ENCODE measurements at regions not wholly inside any gene's neighbourhood (a gene's known extent, or its start where the extent isn't known, plus 50 kb on each side); places are given as distances from the start of the nearest gene placed in this dataset.

DNA sequence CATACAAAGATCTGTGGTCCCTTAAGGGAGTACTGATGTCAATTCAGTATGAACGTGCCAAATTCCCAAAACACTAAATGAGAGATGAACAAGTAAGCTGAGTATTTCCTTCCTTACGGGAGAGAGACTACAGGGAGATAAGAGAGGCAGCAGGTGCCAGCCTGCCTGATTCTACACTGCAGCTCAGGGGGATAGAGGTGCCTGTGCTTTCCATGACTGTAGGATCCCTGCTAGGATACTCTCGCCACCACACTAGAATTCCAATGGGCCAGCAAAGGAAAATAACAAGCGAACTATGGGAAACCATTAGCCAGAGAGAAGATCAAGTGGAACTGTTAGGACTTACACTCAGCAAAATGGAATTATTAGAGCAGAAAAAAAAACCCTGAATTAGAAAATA is 198.5 kb upstream of the BTBD3 start:
- Histone ChIP-seq H3K27ac (ENCODE audit: low read depth, low read length) (no peak overlapping the region), H3K27me3 (ENCODE audit: control insufficient read depth in 3 of 3, insufficient read depth in 3 of 3, low read length in 3 of 3) (no peaks in the 10 kb centered on the region), H3K4me3 (ENCODE audit: low read length in 3 of 3) (no peak overlapping the region), H3K9me3 (ENCODE audit: control insufficient read depth in 3 of 3, low read length in 3 of 3) (no peaks in the 10 kb centered on the region), H3K4me1 (ENCODE audit: control insufficient read depth in 3 of 3, insufficient read depth in 3 of 3, low read length in 3 of 3) (no peaks in the 10 kb centered on the region), H3K36me3 (ENCODE audit: control insufficient read depth in 3 of 3, insufficient read depth in 3 of 3, low read length in 3 of 3) (no peaks in the 10 kb centered on the region), H3K9ac (ENCODE audit: low read depth in 1 of 3, low read length in 3 of 3) (no peak overlapping the region)

DNA sequence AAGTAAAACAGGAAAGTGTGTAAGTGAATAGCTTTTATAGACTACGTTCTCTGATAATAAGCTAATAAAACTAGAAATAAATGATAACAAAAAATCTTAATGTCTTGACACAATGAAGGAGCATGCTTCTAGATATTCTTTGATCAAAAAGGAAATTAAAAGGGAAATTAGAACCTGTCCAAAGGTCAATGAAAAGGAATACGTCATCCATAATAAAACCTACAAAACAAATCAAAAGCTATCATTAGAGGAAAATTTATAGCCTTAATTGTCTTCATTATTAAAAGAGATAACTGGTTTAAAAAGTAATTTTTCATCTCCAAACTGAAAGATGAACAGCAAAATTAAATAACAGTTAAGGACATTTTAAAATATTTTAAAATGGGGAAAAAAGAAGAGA is 196.3 kb upstream of the BTBD3 start:
- Histone ChIP-seq H3K27ac (ENCODE audit: low read depth, low read length) (no peak overlapping the region), H3K4me3 (ENCODE audit: low read length in 3 of 3) (no peak overlapping the region), H3K4me1 (ENCODE audit: control insufficient read depth in 3 of 3, insufficient read depth in 3 of 3, low read length in 3 of 3) (no peaks in the 10 kb centered on the region), H3K9ac (ENCODE audit: low read depth in 1 of 3, low read length in 3 of 3) (no peak overlapping the region), H3K36me3 (ENCODE audit: control insufficient read depth in 3 of 3, insufficient read depth in 3 of 3, low read length in 3 of 3) (no peaks in the 10 kb centered on the region), H3K27me3 (ENCODE audit: control insufficient read depth in 3 of 3, insufficient read depth in 3 of 3, low read length in 3 of 3) (no peaks in the 10 kb centered on the region), H3K9me3 (ENCODE audit: control insufficient read depth in 3 of 3, low read length in 3 of 3) (no peaks in the 10 kb centered on the region)

DNA sequence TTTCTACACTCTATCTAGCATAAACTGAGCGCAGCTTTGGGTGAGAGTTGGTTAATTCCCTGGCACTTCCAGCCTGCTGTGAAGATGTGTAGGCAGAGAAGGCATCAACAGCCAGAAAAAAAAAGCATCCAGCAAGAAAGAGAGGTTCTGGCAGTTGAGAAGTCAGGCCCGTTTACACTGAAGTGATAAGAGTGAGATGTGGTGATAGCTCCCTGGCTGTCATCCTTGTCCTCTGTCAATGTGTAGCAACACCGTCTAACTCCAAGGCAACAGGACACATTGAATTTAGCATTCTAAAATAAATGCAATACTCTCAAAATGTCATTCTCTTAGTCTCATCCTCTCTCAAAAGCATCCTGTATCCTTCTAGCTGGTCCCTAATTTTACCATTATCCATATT is 193.6 kb upstream of the BTBD3 start:
- Histone ChIP-seq H3K27ac (ENCODE audit: low read depth, low read length) (no peak overlapping the region), H3K4me1 (ENCODE audit: control insufficient read depth in 3 of 3, insufficient read depth in 3 of 3, low read length in 3 of 3) (no peaks in the 10 kb centered on the region), H3K9me3 (ENCODE audit: control insufficient read depth in 3 of 3, low read length in 3 of 3) (no peaks in the 10 kb centered on the region), H3K27me3 (ENCODE audit: control insufficient read depth in 3 of 3, insufficient read depth in 3 of 3, low read length in 3 of 3) (no peaks in the 10 kb centered on the region), H3K36me3 (ENCODE audit: control insufficient read depth in 3 of 3, insufficient read depth in 3 of 3, low read length in 3 of 3) (no peaks in the 10 kb centered on the region), H3K9ac (ENCODE audit: low read depth in 1 of 3, low read length in 3 of 3) (no peak overlapping the region), H3K4me3 (ENCODE audit: low read length in 3 of 3) (no peak overlapping the region)

DNA sequence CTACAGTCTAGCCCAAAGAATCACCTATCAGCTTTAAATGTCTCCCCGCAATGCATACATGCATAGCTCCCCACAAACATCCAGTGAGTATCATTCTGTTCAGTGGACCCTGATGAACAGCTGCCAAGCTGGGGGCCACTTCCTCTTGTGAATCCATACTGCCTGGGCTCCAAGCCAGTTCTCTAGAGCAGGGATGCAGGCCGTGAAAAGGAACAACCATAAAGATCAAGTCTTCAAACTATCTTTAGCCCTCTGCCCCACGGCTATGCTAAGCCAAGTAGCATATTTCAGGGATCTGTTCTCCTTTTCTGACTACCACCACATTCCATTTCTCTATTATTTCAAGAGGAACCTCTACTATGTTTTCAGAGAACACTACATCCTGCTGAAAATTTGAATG is 191.7 kb upstream of the BTBD3 start:
- Histone ChIP-seq H3K9ac (ENCODE audit: low read depth in 1 of 3, low read length in 3 of 3) (no peak overlapping the region), H3K27me3 (ENCODE audit: control insufficient read depth in 3 of 3, insufficient read depth in 3 of 3, low read length in 3 of 3) (no peaks in the 10 kb centered on the region), H3K9me3 (ENCODE audit: control insufficient read depth in 3 of 3, low read length in 3 of 3) (no peaks in the 10 kb centered on the region), H3K36me3 (ENCODE audit: control insufficient read depth in 3 of 3, insufficient read depth in 3 of 3, low read length in 3 of 3) (no peaks in the 10 kb centered on the region), H3K27ac (ENCODE audit: low read depth, low read length) (no peak overlapping the region), H3K4me3 (ENCODE audit: low read length in 3 of 3) (no peak overlapping the region), H3K4me1 (ENCODE audit: control insufficient read depth in 3 of 3, insufficient read depth in 3 of 3, low read length in 3 of 3) (no peaks in the 10 kb centered on the region)

DNA sequence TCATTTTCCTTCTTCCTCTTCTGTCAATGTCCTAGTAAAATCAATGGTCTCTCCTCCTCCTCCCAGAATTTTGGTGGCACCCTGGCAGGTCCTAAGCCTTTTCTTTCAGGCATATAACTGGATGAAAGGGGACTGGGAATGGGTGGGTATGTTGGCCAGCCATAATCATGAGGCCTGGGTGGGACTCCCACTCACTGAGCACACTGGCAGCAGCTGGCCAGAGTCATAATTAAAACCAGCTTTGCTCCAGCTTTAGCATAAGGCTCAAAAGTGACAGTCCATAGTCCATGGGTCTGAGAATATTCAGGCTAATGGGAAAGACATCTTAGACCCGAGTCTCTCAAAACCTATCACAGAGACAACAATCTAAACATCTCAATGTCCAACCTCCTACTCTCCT is 190.0 kb upstream of the BTBD3 start:
- no peaks in the 10 kb centered on the region for H3K4me1 ChIP-seq (ENCODE audit: control insufficient read depth in 3 of 3, insufficient read depth in 3 of 3, low read length in 3 of 3)
- no peak overlapping the region for H3K9ac ChIP-seq (ENCODE audit: low read depth in 1 of 3, low read length in 3 of 3)
- no peak overlapping the region for H3K4me3 ChIP-seq (ENCODE audit: low read length in 3 of 3)
- H3K36me3 ChIP-seq (ENCODE audit: control insufficient read depth in 3 of 3, insufficient read depth in 3 of 3, low read length in 3 of 3): no peaks in the 10 kb centered on the region
- no peaks in the 10 kb centered on the region for H3K27me3 ChIP-seq (ENCODE audit: control insufficient read depth in 3 of 3, insufficient read depth in 3 of 3, low read length in 3 of 3)
- H3K9me3 ChIP-seq (ENCODE audit: control insufficient read depth in 3 of 3, low read length in 3 of 3): no peaks in the 10 kb centered on the region
- H3K27ac ChIP-seq (ENCODE audit: low read depth, low read length): no peak overlapping the region

DNA sequence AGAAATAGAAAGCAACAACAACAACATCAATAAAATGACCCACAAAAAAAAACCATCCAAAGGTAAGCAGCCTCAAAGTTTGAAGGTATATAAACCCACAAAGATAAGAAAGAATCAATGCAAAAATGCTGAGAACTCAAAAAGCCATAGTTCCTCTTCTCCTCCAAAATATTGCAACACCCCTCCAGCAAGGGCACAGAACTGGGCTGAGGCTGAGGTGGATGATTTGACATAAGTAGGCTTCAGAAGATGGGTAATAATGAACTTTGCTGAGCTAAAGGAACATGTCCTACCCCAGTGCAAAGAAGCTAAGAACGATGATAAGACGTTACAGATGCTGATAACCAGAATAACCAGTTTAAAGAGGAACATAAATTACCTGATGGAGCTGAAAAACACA is 188.8 kb upstream of the BTBD3 start:
- H3K27me3 ChIP-seq (ENCODE audit: control insufficient read depth in 3 of 3, insufficient read depth in 3 of 3, low read length in 3 of 3): no peaks in the 10 kb centered on the region
- H3K27ac ChIP-seq (ENCODE audit: low read depth, low read length): no peak overlapping the region
- H3K9ac ChIP-seq (ENCODE audit: low read depth in 1 of 3, low read length in 3 of 3): no peak overlapping the region
- no peaks in the 10 kb centered on the region for H3K36me3 ChIP-seq (ENCODE audit: control insufficient read depth in 3 of 3, insufficient read depth in 3 of 3, low read length in 3 of 3)
- H3K4me3 ChIP-seq (ENCODE audit: low read length in 3 of 3): no peak overlapping the region
- no peaks in the 10 kb centered on the region for H3K9me3 ChIP-seq (ENCODE audit: control insufficient read depth in 3 of 3, low read length in 3 of 3)
- no peaks in the 10 kb centered on the region for H3K4me1 ChIP-seq (ENCODE audit: control insufficient read depth in 3 of 3, insufficient read depth in 3 of 3, low read length in 3 of 3)

DNA sequence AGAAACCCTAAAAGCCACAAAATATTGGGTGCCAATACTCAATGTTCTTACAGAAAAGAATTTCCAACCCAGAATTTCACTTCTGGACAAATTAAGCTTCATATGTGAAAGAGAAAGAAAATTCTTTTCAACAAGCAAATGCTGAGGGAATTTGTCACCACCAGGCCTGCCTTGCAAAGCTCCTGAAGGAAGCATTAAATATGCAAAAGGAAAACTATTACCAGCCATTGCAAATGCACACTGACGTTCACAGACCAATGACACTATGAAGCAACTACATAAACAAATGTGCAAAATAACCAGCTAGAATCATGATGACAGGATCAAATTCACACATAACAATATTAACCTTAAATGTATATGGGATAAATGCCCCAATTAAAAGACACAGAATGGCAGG is 187.9 kb upstream of the BTBD3 start:
- H3K27ac ChIP-seq (ENCODE audit: low read depth, low read length): no peak overlapping the region
- H3K4me3 ChIP-seq (ENCODE audit: low read length in 3 of 3): no peak overlapping the region
- H3K9ac ChIP-seq (ENCODE audit: low read depth in 1 of 3, low read length in 3 of 3): no peak overlapping the region
- H3K4me1 ChIP-seq (ENCODE audit: control insufficient read depth in 3 of 3, insufficient read depth in 3 of 3, low read length in 3 of 3): no peaks in the 10 kb centered on the region
- no peaks in the 10 kb centered on the region for H3K9me3 ChIP-seq (ENCODE audit: control insufficient read depth in 3 of 3, low read length in 3 of 3)
- H3K27me3 ChIP-seq (ENCODE audit: control insufficient read depth in 3 of 3, insufficient read depth in 3 of 3, low read length in 3 of 3): no peaks in the 10 kb centered on the region
- H3K36me3 ChIP-seq (ENCODE audit: control insufficient read depth in 3 of 3, insufficient read depth in 3 of 3, low read length in 3 of 3): no peaks in the 10 kb centered on the region

DNA sequence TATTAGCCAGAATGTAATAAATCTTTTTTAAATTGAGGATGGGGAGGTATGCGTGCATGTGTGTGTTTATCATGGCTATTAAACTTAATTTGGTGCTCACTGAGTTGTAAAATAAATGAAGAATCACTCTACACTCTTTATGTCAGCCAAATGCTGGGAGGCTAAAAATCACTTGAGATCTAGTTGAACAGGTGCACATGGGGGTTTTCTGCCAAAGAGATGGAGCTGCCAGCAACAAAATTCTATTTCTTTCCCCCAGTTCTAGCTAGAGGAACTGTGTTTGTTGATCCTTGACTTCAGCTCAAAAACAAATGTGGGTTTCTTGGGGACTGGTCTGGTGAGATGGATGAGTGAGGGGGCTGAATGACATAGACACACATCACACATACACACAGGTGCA is 183.3 kb upstream of the BTBD3 start:
- Histone ChIP-seq H3K4me1 (ENCODE audit: control insufficient read depth in 3 of 3, insufficient read depth in 3 of 3, low read length in 3 of 3) (no peaks in the 10 kb centered on the region), H3K4me3 (ENCODE audit: low read length in 3 of 3) (no peak overlapping the region), H3K9me3 (ENCODE audit: control insufficient read depth in 3 of 3, low read length in 3 of 3) (no peaks in the 10 kb centered on the region), H3K36me3 (ENCODE audit: control insufficient read depth in 3 of 3, insufficient read depth in 3 of 3, low read length in 3 of 3) (no peaks in the 10 kb centered on the region), H3K27me3 (ENCODE audit: control insufficient read depth in 3 of 3, insufficient read depth in 3 of 3, low read length in 3 of 3) (no peaks in the 10 kb centered on the region), H3K27ac (ENCODE audit: low read depth, low read length) (no peak overlapping the region), H3K9ac (ENCODE audit: low read depth in 1 of 3, low read length in 3 of 3) (no peak overlapping the region)

DNA sequence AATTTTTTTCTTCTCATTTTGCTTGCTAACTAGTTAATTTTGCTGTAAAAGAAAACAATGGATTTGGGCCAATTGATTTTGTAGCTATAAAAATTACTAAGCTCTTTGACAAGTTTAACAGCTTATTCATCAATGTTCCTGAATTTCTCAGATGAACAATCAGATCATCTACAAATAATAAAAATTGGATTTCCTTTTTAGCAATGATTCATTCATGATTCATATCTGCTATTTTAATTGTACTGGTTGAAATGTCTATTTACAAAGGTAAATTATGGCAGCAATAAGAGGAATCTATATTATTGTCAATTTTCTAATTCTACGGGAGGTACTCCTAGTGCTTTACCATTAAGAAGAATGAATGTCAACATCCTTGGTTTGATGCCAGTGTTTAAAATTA is 178.8 kb upstream of the BTBD3 start:
- Histone ChIP-seq H3K9ac (ENCODE audit: low read depth in 1 of 3, low read length in 3 of 3) (no peak overlapping the region), H3K27me3 (ENCODE audit: control insufficient read depth in 3 of 3, insufficient read depth in 3 of 3, low read length in 3 of 3) (no peaks in the 10 kb centered on the region), H3K4me1 (ENCODE audit: control insufficient read depth in 3 of 3, insufficient read depth in 3 of 3, low read length in 3 of 3) (no peaks in the 10 kb centered on the region), H3K9me3 (ENCODE audit: control insufficient read depth in 3 of 3, low read length in 3 of 3) (no peaks in the 10 kb centered on the region), H3K36me3 (ENCODE audit: control insufficient read depth in 3 of 3, insufficient read depth in 3 of 3, low read length in 3 of 3) (no peaks in the 10 kb centered on the region), H3K27ac (ENCODE audit: low read depth, low read length) (no peak overlapping the region), H3K4me3 (ENCODE audit: low read length in 3 of 3) (no peak overlapping the region)

DNA sequence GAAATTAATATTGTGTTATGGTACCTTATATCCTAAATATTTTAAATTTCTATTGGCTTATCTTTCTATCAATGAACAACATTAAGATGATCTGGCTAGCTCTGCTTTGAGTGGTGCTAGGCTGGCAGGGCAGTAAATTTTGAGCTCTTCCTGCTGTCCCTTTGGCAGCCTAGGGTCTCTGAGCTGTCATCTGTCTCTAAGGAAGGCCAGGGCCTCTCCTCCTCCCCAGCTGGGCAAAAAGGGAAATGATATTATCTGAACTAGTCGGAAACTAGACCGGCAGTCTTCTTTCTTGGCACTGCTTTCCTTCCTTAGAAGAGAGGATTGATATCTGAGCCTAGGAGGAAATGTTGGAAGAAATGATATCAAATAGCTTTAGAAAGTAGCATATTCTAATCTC is 176.7 kb upstream of the BTBD3 start:
- Histone ChIP-seq H3K27me3 (ENCODE audit: control insufficient read depth in 3 of 3, insufficient read depth in 3 of 3, low read length in 3 of 3) (no peaks in the 10 kb centered on the region), H3K27ac (ENCODE audit: low read depth, low read length) (no peak overlapping the region), H3K4me1 (ENCODE audit: control insufficient read depth in 3 of 3, insufficient read depth in 3 of 3, low read length in 3 of 3) (no peaks in the 10 kb centered on the region), H3K9ac (ENCODE audit: low read depth in 1 of 3, low read length in 3 of 3) (no peak overlapping the region), H3K4me3 (ENCODE audit: low read length in 3 of 3) (no peak overlapping the region), H3K36me3 (ENCODE audit: control insufficient read depth in 3 of 3, insufficient read depth in 3 of 3, low read length in 3 of 3) (no peaks in the 10 kb centered on the region), H3K9me3 (ENCODE audit: control insufficient read depth in 3 of 3, low read length in 3 of 3) (no peaks in the 10 kb centered on the region)

DNA sequence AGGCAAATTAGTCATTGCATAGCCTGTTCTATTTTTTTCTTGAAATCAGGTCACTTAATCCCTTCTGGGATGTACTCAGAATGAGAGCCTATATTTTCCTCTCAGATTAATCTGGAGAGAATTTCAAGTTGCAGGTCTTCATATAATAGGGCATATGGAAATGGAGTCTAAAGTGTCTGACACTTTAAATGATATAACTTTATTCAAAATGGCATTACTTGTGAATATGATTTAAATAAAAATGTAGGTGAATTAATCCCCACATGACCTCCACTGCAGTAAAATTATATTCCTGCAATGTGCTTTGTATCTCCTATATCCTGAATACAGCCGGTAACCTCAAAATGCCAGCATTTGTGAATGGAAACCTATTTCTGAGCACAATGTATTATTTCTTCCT is 172.5 kb upstream of the BTBD3 start:
- Histone ChIP-seq H3K9ac (ENCODE audit: low read depth in 1 of 3, low read length in 3 of 3) (no peak overlapping the region), H3K9me3 (ENCODE audit: control insufficient read depth in 3 of 3, low read length in 3 of 3) (no peaks in the 10 kb centered on the region), H3K4me1 (ENCODE audit: control insufficient read depth in 3 of 3, insufficient read depth in 3 of 3, low read length in 3 of 3) (no peaks in the 10 kb centered on the region), H3K4me3 (ENCODE audit: low read length in 3 of 3) (no peak overlapping the region), H3K36me3 (ENCODE audit: control insufficient read depth in 3 of 3, insufficient read depth in 3 of 3, low read length in 3 of 3) (no peaks in the 10 kb centered on the region), H3K27me3 (ENCODE audit: control insufficient read depth in 3 of 3, insufficient read depth in 3 of 3, low read length in 3 of 3) (no peaks in the 10 kb centered on the region), H3K27ac (ENCODE audit: low read depth, low read length) (no peak overlapping the region)

Data from skeletal muscle tissue (tissue), 3 donors.